Activated CD4-positive, alpha-beta T cell treated with anti-CD3 and anti-CD28 coated beads, Interleukin-2, amount 10 ng/mL, durations not matched to agents 24 days and 14 days (primary cell): ENCODE measurements at regions not wholly inside any gene's neighbourhood (a gene's known extent, or its start where the extent isn't known, plus 50 kb on each side); places are given as distances from the start of the nearest gene placed in this dataset.
"Not testable (repeated sequence)": the region's sequence is repeated elsewhere in the genome, so short reads cannot be mapped to it uniquely, and the experiment has no call there.

Experiments used
- DNase-seq: peaks from one replicate; pipeline ENCODE4 v3.0.0; 2022
- H3K27ac Mint-ChIP-seq: one replicate; pipeline ENCODE4 v1.8.0; 2022; ENCODE audit warnings: mild to moderate bottlenecking, mixed read lengths
- H3K27me3 Mint-ChIP-seq: one replicate; pipeline ENCODE4 v1.8.0; 2022; ENCODE audit warnings: mixed read lengths
- H3K36me3 Mint-ChIP-seq: one replicate; pipeline ENCODE4 v1.8.0; 2022; ENCODE audit warnings: low read depth, mild to moderate bottlenecking, mixed read lengths
- H3K4me1 Mint-ChIP-seq: one replicate; pipeline ENCODE4 v1.8.0; 2021; ENCODE audit warnings: mixed read lengths
- H3K4me3 Mint-ChIP-seq: one replicate; pipeline ENCODE4 v1.8.0; 2022; ENCODE audit warnings: mild to moderate bottlenecking, moderate library complexity, mixed read lengths
- H3K9me3 Mint-ChIP-seq: one replicate; pipeline ENCODE4 v1.8.0; 2021; ENCODE audit warnings: mixed read lengths
- intact Hi-C: fragments of 100-400 bp; cut with micrococcal nuclease; formaldehyde crosslinking; loops from one replicate; pipeline ENCODE4 v1.15.1; 2023

- intact Hi-C loops = no loop called here
- H3K27me3 Mint-ChIP-seq = no peaks in the 10 kb centered on the region
- no peak overlapping the region for H3K27ac Mint-ChIP-seq
Measured at GRCh38 chr6:112594886-112595594, 247.9 kb downstream of the RFPL4B start.

GRCh38 chr6:112595841-112596240 lies 248.7 kb downstream of the RFPL4B start:
- Mint-ChIP-seq H3K27me3 (no peaks in the 10 kb centered on the region), H3K27ac (no peak overlapping the region), H3K36me3 (no peaks in the 10 kb centered on the region), H3K4me1 (no peaks in the 10 kb centered on the region), H3K9me3 (no peaks in the 10 kb centered on the region), H3K4me3 (no peak overlapping the region)
- intact Hi-C loops = no loop called here
- DNase-seq = no peak

More at GRCh38 chr6:112594886-112595594, 247.9 kb downstream of the RFPL4B start:
- H3K9me3 Mint-ChIP-seq = no peaks in the 10 kb centered on the region
- no peak for DNase-seq
- no peaks in the 10 kb centered on the region for H3K4me1 Mint-ChIP-seq
- no peak overlapping the region for H3K4me3 Mint-ChIP-seq
- no peaks in the 10 kb centered on the region for H3K36me3 Mint-ChIP-seq

DNA sequence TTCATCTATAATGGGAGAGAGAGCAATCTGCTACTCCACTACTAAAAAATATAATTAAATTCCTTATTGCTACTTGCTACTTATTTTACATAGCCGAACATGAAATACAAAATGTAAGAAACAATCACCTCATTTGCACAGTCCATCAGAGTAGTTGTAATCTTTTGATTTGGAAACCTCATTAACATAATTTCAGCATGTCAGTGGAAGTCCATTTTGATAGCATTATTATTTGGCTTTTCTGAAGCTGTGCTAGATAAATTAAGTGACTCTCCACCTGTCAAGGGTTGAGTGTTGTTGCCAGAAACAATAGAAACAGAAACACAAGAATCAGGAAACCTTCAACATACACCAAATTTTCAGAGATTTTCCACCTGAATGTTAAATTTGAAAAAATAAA lies 250.0 kb downstream of the RFPL4B start:
- DNase-seq = no peak
- Mint-ChIP-seq H3K4me3 (no peak overlapping the region), H3K36me3 (no peaks in the 10 kb centered on the region), H3K4me1 (no peaks in the 10 kb centered on the region), H3K9me3 (no peaks in the 10 kb centered on the region), H3K27ac (no peak overlapping the region), H3K27me3 (no peaks in the 10 kb centered on the region)
- intact Hi-C loops = no loop called here

DNA sequence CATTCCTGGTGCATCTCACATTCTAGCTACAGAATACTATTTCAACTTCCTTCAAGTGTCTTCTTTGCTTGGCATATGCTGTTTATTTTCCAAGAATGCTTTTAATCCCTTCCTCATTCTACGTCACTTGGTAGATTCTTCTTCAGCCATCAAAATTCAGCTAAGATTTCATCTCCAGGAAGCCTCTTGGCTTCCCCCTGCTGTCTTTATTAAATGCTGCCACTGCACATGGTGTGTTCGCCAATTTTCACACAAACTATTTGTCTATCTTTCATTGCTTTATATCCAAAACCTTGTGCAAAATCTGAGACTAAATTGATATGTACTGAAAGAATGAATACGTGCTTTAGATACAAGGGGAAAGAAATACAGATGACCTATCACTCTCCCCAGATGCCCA lies 253.0 kb downstream of the RFPL4B start:
- intact Hi-C loops = no loop called here
- Mint-ChIP-seq H3K4me1 (no peaks in the 10 kb centered on the region), H3K9me3 (no peaks in the 10 kb centered on the region), H3K36me3 (no peaks in the 10 kb centered on the region), H3K4me3 (no peak overlapping the region), H3K27ac (no peak overlapping the region), H3K27me3 (no peaks in the 10 kb centered on the region)
- no peak for DNase-seq

- H3K4me1 Mint-ChIP-seq = no peaks in the 10 kb centered on the region
- no peak overlapping the region for H3K4me3 Mint-ChIP-seq
- H3K9me3 Mint-ChIP-seq = peaks cover 6% of the 10 kb centered on the region
- no peaks in the 10 kb centered on the region for H3K36me3 Mint-ChIP-seq
- H3K27ac Mint-ChIP-seq = no peak overlapping the region
- intact Hi-C loops = no loop called here
- no peak for DNase-seq
- H3K27me3 Mint-ChIP-seq = no peaks in the 10 kb centered on the region
Measured at GRCh38 chr6:112603726-112604125, 256.6 kb downstream of the RFPL4B start.

- Mint-ChIP-seq H3K4me3 (no peak overlapping the region), H3K4me1 (no peaks in the 10 kb centered on the region), H3K9me3 (peaks cover 9% of the 10 kb centered on the region), H3K36me3 (no peaks in the 10 kb centered on the region), H3K27me3 (no peaks in the 10 kb centered on the region), H3K27ac (no peak overlapping the region)
- intact Hi-C loops = no loop called here
- no peak for DNase-seq
Measured at GRCh38 chr6:112606656-112607435, 259.7 kb downstream of the RFPL4B start.

GRCh38 chr6:112608925-112609324 lies 261.8 kb downstream of the RFPL4B start:
- intact Hi-C loops = not testable (repeated sequence)

GRCh38 chr6:112613410-112613809 lies 266.3 kb downstream of the RFPL4B start:
- DNase-seq = no peak
- H3K27ac Mint-ChIP-seq = no peak overlapping the region
- H3K36me3 Mint-ChIP-seq = no peaks in the 10 kb centered on the region
- H3K9me3 Mint-ChIP-seq = peaks cover 6% of the 10 kb centered on the region
- intact Hi-C loops = no loop called here
- H3K4me3 Mint-ChIP-seq = no peak overlapping the region
- no peaks in the 10 kb centered on the region for H3K4me1 Mint-ChIP-seq
- H3K27me3 Mint-ChIP-seq = no peaks in the 10 kb centered on the region

More at GRCh38 chr6:112608925-112609324, 261.8 kb downstream of the RFPL4B start:
- H3K4me1 Mint-ChIP-seq, H3K4me3 Mint-ChIP-seq, H3K36me3 Mint-ChIP-seq, H3K9me3 Mint-ChIP-seq, DNase-seq, H3K27me3 Mint-ChIP-seq, H3K27ac Mint-ChIP-seq: not testable (repeated sequence)

DNA sequence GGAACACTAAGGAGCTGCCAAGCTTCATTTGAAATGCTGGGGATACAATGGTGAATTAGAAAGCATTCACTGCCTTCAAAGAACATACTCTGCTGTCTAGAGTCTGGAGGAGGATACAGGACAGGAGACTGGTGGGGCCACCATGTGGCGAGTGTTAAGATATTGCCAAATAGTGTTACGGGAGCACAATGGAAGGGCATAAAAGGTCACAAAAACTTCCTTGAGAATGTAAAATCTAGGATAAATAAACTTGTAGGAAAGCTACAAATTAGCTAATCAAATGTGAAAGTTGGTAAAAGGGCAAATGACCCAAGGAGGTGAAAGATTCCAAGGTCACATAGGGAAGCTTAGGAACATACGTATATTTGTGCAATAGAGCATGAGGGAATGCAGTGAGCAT lies 271.7 kb downstream of the RFPL4B start:
- H3K27ac Mint-ChIP-seq = no peak overlapping the region
- H3K4me1 Mint-ChIP-seq = no peaks in the 10 kb centered on the region
- no peak overlapping the region for H3K4me3 Mint-ChIP-seq
- H3K36me3 Mint-ChIP-seq = no peaks in the 10 kb centered on the region
- no peaks in the 10 kb centered on the region for H3K27me3 Mint-ChIP-seq
- no peak for DNase-seq
- no peaks in the 10 kb centered on the region for H3K9me3 Mint-ChIP-seq
- intact Hi-C loops = no loop called here

- Mint-ChIP-seq H3K27me3 (no peaks in the 10 kb centered on the region), H3K27ac (no peak overlapping the region), H3K4me1 (no peaks in the 10 kb centered on the region), H3K9me3 (no peaks in the 10 kb centered on the region), H3K36me3 (no peaks in the 10 kb centered on the region), H3K4me3 (no peak overlapping the region)
- DNase-seq = no peak
- intact Hi-C loops = no loop called here
Measured at GRCh38 chr6:112620812-112621569, 273.9 kb downstream of the RFPL4B start.

DNA sequence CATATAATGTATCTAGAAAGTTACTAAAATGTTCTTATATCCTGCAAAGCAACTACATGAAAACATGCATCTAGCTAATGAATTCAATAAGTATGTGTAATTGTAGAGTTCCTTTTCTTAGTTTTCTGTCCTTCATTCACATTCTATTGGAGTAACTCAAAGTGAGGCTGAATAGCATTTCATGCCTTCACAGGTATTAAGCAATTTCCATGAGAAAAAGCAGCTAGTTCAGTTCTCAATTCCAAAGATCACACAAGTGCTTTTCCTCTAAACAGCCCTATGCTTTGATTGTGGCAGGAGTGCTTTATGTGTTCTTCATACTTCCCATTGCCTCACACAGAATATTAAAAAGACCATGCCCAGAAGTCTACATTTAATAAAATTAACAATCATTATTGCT lies 274.9 kb downstream of the RFPL4B start:
- no peaks in the 10 kb centered on the region for H3K9me3 Mint-ChIP-seq
- H3K4me3 Mint-ChIP-seq = no peak overlapping the region
- intact Hi-C loops = no loop called here
- no peak overlapping the region for H3K27ac Mint-ChIP-seq
- no peaks in the 10 kb centered on the region for H3K36me3 Mint-ChIP-seq
- H3K27me3 Mint-ChIP-seq = no peaks in the 10 kb centered on the region
- no peaks in the 10 kb centered on the region for H3K4me1 Mint-ChIP-seq
- no peak for DNase-seq

DNA sequence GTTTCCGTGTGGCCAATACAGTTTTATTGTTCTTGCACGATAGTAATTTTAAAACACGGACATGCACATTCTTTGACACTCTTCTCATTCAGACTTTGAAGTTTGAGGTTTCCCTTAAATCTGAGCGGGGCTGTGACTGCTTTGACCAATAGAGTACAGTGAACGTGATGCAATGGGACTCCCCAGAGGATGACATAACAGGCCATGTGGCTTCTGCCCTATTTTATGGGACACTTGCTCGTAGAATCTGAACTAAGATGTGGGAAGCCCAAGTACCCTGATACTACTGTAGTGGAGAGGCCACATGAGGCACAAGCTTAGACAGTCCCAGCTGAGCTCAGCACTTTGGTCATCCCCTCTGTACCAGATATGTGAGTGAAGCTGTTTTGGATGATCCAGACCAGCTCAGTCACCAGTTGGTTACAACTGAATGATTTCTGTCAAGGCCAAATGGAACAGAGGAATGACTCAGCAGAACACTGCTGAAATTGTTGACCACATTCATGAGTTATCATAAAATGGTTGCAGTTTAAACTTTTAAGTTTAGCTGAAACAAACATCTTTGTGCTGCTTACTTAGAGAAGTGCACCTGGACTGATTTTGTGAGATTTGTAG lies 279.4 kb downstream of the RFPL4B start:
- DNase-seq = no peak
- no peaks in the 10 kb centered on the region for H3K36me3 Mint-ChIP-seq
- H3K4me1 Mint-ChIP-seq = no peaks in the 10 kb centered on the region
- H3K4me3 Mint-ChIP-seq = no peak overlapping the region
- no peaks in the 10 kb centered on the region for H3K9me3 Mint-ChIP-seq
- intact Hi-C loops = no loop called here
- H3K27me3 Mint-ChIP-seq = no peaks in the 10 kb centered on the region
- H3K27ac Mint-ChIP-seq = no peak overlapping the region

GRCh38 chr6:112634376-112634775 lies 287.2 kb downstream of the RFPL4B start:
- DNase-seq = no peak
- Mint-ChIP-seq H3K4me1 (no peaks in the 10 kb centered on the region), H3K4me3 (no peak overlapping the region), H3K27me3 (no peaks in the 10 kb centered on the region), H3K36me3 (no peaks in the 10 kb centered on the region), H3K27ac (no peak overlapping the region), H3K9me3 (no peaks in the 10 kb centered on the region)
- intact Hi-C loops = no loop called here
